Glutamatergic neuron (in vitro differentiated cells): ENCODE measurements at regions not wholly inside any gene's neighbourhood (a gene's known extent, or its start where the extent isn't known, plus 50 kb on each side); places are given as distances from the start of the nearest gene placed in this dataset.

Source experiments
- DNase-seq: peaks from one replicate; pipeline ENCODE4 v3.0.0; 2022
- H3K27ac Mint-ChIP-seq: one replicate; pipeline ENCODE4 v1.8.0; 2020; ENCODE audit warnings: mild to moderate bottlenecking, mixed read lengths, inconsistent platforms; ENCODE audit not compliant: unreplicated experiment
- H3K27me3 Mint-ChIP-seq: one replicate; pipeline ENCODE4 v1.8.0; 2020; ENCODE audit warnings: mild to moderate bottlenecking, moderate library complexity, mixed read lengths, inconsistent platforms; ENCODE audit not compliant: unreplicated experiment
- H3K36me3 Mint-ChIP-seq: one replicate; pipeline ENCODE4 v1.8.0; 2020; ENCODE audit warnings: mild to moderate bottlenecking, mixed read lengths, inconsistent platforms; ENCODE audit not compliant: unreplicated experiment
- H3K4me1 Mint-ChIP-seq: one replicate; pipeline ENCODE4 v1.8.0; 2020; ENCODE audit warnings: mild to moderate bottlenecking, low read depth, mixed read lengths, inconsistent platforms; ENCODE audit not compliant: unreplicated experiment
- H3K4me3 Mint-ChIP-seq: one replicate; pipeline ENCODE4 v1.8.0; 2020; ENCODE audit warnings: mild to moderate bottlenecking, mixed read lengths, inconsistent platforms; ENCODE audit not compliant: unreplicated experiment
- H3K9me3 Mint-ChIP-seq: one replicate; pipeline ENCODE4 v1.8.0; 2020; ENCODE audit warnings: mild to moderate bottlenecking, moderate library complexity, mixed read lengths, inconsistent platforms; ENCODE audit not compliant: unreplicated experiment
- TF ChIP-seq, protein P1 (sequence below): fragments of 200-600 bp; sonication (generic); IDR thresholded peaks from one replicate; pipeline ENCODE4 v1.5.0; 2021; ENCODE audit not compliant: partially characterized antibody, unreplicated experiment

DNA sequence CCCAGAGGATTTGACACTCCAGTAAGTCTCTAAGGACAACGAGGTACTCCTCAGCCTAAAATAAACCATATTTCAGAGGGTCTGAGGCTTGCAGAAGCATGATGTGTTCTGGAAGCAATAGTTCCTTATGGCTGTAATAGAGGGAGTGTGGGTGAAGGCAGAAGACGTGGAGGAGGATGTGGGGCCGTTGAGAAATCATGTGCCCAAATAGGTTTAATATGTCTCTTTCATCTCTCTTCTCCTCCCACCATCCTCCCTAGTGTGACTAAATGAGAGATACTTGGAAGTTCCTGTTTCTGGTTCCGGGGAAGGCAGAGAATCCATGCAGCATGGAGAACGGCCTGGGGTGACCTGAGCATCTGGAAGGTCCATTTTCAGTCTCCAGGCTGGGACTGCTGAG is 174.0 kb upstream of the RSPO3 start:
- DNase-seq, result no peak
- Mint-ChIP-seq H3K27ac (no peak overlapping the region), H3K27me3 (no peaks in the 10 kb centered on the region), H3K4me3 (no peak overlapping the region), H3K36me3 (no peaks in the 10 kb centered on the region), H3K9me3 (no peaks in the 10 kb centered on the region), H3K4me1 (no peaks in the 10 kb centered on the region)
- TF ChIP-seq, protein P1, sequence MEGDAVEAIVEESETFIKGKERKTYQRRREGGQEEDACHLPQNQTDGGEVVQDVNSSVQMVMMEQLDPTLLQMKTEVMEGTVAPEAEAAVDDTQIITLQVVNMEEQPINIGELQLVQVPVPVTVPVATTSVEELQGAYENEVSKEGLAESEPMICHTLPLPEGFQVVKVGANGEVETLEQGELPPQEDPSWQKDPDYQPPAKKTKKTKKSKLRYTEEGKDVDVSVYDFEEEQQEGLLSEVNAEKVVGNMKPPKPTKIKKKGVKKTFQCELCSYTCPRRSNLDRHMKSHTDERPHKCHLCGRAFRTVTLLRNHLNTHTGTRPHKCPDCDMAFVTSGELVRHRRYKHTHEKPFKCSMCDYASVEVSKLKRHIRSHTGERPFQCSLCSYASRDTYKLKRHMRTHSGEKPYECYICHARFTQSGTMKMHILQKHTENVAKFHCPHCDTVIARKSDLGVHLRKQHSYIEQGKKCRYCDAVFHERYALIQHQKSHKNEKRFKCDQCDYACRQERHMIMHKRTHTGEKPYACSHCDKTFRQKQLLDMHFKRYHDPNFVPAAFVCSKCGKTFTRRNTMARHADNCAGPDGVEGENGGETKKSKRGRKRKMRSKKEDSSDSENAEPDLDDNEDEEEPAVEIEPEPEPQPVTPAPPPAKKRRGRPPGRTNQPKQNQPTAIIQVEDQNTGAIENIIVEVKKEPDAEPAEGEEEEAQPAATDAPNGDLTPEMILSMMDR, result no peak

DNA sequence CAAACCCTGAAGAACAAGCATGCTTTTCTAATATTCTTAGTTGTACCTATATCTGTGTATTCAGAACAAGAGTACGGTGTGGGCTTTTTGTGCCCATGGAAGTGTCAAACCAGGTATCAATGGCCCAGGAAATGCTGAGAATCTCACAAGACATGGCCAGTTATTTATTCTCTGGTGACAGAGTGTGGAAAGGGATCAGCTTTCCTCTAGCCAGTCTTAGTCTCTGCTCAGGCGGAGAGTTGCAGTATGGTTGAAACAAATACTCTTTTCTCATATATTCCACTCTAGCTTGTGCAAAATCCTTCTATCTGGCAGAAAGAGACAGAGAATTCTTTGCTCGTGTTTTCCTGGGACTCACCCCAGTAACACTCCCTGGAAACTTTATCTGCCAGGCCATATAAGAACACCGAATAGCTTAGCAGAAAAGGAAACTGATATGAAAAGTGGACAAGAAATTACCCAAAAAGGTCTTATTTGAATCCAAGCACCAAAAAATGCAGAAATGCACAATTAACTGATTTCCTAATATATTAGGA is 173.3 kb upstream of the RSPO3 start:
- H3K4me1 Mint-ChIP-seq, result no peaks in the 10 kb centered on the region
- TF ChIP-seq, protein P1, result no peak
- H3K36me3 Mint-ChIP-seq, result no peaks in the 10 kb centered on the region
- no peak overlapping the region for H3K27ac Mint-ChIP-seq
- no peaks in the 10 kb centered on the region for H3K27me3 Mint-ChIP-seq
- H3K9me3 Mint-ChIP-seq, result no peaks in the 10 kb centered on the region
- H3K4me3 Mint-ChIP-seq, result no peak overlapping the region
- DNase-seq, result no peak

DNA sequence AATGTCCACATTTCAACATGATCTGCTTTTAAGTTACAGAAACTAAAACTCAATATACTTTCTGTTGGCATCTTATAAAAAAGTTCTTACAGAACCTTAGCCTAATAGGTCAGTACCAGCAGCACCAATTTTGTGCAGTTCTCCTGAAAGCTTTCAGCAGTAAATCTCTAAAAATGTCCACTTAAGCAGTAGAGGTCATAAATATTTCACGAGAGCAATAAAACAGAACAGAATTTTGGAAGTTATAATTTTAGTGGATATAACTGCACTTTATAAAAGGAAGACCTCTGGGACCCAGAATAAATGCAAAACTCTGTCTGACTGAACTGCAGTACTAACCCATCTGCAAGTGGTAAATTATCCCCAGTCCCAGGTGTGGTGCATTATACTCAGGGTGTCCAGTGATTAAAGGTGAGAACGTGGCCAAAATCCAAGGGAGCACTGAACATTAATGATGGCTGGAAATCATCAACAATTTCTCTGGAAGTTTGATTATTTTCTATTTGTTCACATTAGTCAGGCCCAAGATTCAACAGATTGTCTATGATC is 172.6 kb upstream of the RSPO3 start:
- no peaks in the 10 kb centered on the region for H3K9me3 Mint-ChIP-seq
- no peaks in the 10 kb centered on the region for H3K4me1 Mint-ChIP-seq
- H3K36me3 Mint-ChIP-seq, result no peaks in the 10 kb centered on the region
- no peaks in the 10 kb centered on the region for H3K27me3 Mint-ChIP-seq
- TF ChIP-seq, protein P1, result no peak
- DNase-seq, result no peak
- H3K4me3 Mint-ChIP-seq, result no peak overlapping the region
- H3K27ac Mint-ChIP-seq, result no peak overlapping the region

DNA sequence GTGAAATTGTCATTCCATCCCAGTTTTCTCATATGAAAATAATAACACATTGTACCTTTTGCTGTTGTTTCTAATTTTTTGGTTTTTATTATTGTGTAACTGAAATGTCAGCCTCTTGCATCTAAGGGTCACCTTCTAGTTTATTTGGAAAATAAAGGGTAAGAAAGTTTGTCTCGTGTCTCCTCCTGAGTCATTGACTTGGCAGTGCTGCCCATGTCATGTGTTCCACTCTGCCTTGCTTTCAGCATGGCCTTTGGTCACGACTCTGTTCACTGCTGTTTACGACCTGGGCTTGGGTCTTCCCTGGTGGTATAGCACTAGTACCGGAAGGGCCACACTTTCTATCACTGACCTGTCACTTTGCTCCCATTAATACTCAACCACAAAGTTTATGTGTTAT is 171.4 kb upstream of the RSPO3 start:
- Mint-ChIP-seq H3K36me3 (no peaks in the 10 kb centered on the region), H3K4me3 (no peak overlapping the region), H3K27ac (no peak overlapping the region), H3K9me3 (no peaks in the 10 kb centered on the region), H3K4me1 (no peaks in the 10 kb centered on the region), H3K27me3 (no peaks in the 10 kb centered on the region)
- TF ChIP-seq, protein P1, result no peak
- no peak for DNase-seq

DNA sequence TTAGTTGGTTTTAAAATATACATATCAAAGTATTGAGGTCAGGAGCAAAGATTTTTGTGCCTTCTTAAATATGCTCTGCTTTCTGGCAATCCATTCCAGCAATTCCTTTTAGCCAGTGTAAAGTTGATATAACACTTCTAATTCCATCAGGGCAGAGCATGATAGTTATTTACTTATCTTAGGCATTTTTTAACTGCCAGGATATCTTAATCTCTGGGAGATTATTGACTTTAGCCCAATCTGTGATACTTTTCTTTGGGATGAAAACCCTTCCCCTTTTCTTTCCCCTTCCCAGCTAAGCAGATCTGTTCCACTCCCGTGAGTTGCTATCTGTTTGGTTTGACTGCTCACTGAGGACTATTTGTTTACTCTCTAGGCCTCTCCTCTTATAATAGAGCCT is 168.7 kb upstream of the RSPO3 start:
- Mint-ChIP-seq H3K9me3 (no peaks in the 10 kb centered on the region), H3K4me3 (no peak overlapping the region), H3K4me1 (no peaks in the 10 kb centered on the region), H3K27me3 (no peaks in the 10 kb centered on the region), H3K36me3 (no peaks in the 10 kb centered on the region), H3K27ac (no peak overlapping the region)
- DNase-seq, result no peak
- TF ChIP-seq, protein P1, result no peak
